H1 (cell line): ENCODE measurements at regions not wholly inside any gene's neighbourhood (a gene's known extent, or its start where the extent isn't known, plus 50 kb on each side); places are given as distances from the start of the nearest gene placed in this dataset.

Source experiments
- CHD7 ChIP-seq: fragments of 300-600 bp; sonication (generic); IDR thresholded peaks from 2 replicates; pipeline ENCODE4 v1.7.1; 2012; ENCODE audit warnings: low read length, moderate library complexity, mild to moderate bottlenecking, inconsistent platforms; ENCODE audit not compliant: insufficient replicate concordance
- FOSL1 ChIP-seq: IDR thresholded peaks from 2 replicates; pipeline ENCODE4 v1.6.1; 2011; ENCODE audit warnings: mild to moderate bottlenecking, low read depth, low read length, moderate library complexity; ENCODE audit not compliant: insufficient read depth
- SIX5 ChIP-seq: IDR thresholded peaks from 2 replicates; pipeline ENCODE4 v1.6.1; 2011; ENCODE audit warnings: mild to moderate bottlenecking, low read depth, low read length
- TEAD4 ChIP-seq: IDR thresholded peaks from 2 replicates; pipeline ENCODE4 v1.6.1; 2012; ENCODE audit warnings: low read depth, low read length, inconsistent platforms, mixed read lengths

GRCh38 chr11:116416852-116417251 is 355.9 kb downstream of the BUD13 start (continued):
- TF ChIP-seq FOSL1: no peak
- TF ChIP-seq TEAD4: no peak
- TF ChIP-seq CHD7: no peak
- TF ChIP-seq SIX5: no peak
